ENCODE measurements at regions not wholly inside any gene's neighbourhood (a gene's known extent, or its start where the extent isn't known, plus 50 kb on each side); places are given as distances from the start of the nearest gene placed in this dataset.

DNA sequence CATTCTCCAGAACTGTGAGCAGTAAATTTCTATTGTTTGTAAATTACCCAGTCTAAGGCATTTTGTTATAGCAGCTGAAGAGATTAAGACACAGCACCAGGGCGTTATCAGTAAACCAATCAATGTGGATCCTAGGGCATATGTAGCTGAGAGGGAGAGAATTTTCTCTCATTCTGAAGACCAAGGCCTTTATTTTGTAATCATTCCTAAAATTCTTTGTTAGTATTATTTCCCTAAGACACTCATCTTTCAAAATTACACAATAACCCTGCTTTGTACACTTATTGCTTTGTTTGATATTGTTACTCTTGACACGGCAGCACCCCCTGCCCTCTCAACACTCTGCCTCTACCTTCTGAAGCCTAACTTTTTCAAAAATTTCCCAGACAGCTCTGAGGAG lies 419.1 kb downstream of the SLC4A3 start (continued):
- TF ChIP-seq, protein P1, sequence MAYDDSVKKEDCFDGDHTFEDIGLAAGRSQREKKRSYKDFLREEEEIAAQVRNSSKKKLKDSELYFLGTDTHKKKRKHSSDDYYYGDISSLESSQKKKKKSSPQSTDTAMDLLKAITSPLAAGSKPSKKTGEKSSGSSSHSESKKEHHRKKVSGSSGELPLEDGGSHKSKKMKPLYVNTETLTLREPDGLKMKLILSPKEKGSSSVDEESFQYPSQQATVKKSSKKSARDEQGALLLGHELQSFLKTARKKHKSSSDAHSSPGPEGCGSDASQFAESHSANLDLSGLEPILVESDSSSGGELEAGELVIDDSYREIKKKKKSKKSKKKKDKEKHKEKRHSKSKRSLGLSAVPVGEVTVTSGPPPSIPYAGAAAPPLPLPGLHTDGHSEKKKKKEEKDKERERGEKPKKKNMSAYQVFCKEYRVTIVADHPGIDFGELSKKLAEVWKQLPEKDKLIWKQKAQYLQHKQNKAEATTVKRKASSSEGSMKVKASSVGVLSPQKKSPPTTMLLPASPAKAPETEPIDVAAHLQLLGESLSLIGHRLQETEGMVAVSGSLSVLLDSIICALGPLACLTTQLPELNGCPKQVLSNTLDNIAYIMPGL (CRISPR knock-in tag; IDR thresholded peaks at IDR 0.05; ENCODE audit: borderline replicate concordance in 1 of 2, low read depth in 1 of 2): no peak
- TF ChIP-seq ZNF256 (CRISPR knock-in tag; conservative IDR thresholded peaks at IDR 0.05) (no peak), HDAC6 (IDR thresholded peaks at IDR 0.05; ENCODE audit: low read depth, low read length) (no peak), DZIP1 (CRISPR knock-in tag; IDR thresholded peaks at IDR 0.05) (no peak)

- no TSS peak for BruUV-seq (replicated peaks)
- Histone ChIP-seq H3K79me2 (ENCODE audit: insufficient read depth, low read length) (no peaks in the 10 kb centered on the region), H3K27me3 (ENCODE audit: control insufficient read depth in 1 of 2, insufficient read depth in 2 of 2, low read length in 2 of 2) (no peaks in the 10 kb centered on the region), H3K9me3 (ENCODE audit: low read length) (peaks cover 4% of the 10 kb centered on the region; the same call in 1 of the 2 replicates), H3K4me1 (ENCODE audit: insufficient read depth, low read length) (no peaks in the 10 kb centered on the region), H2AFZ (ENCODE audit: low read length) (no peak overlapping the region), H3K4me3 (replicated peaks in 1 of 3; ENCODE audit: insufficient read depth in 1 of 3, low read depth in 2 of 3, low read length in 3 of 3) (no peak overlapping the region), H4K20me1 (ENCODE audit: insufficient read depth, low read length) (no peaks in the 10 kb centered on the region), H3K9ac (ENCODE audit: insufficient read depth, low read depth, low read length) (no peak overlapping the region), H3K36me3 (replicated peaks in 1 of 2; ENCODE audit: control insufficient read depth in 1 of 2, insufficient read depth in 2 of 2, low read length in 2 of 2) (no peaks in the 10 kb centered on the region), H3K4me2 (ENCODE audit: low read depth, low read length) (no peak overlapping the region), H3K27ac (ENCODE audit: extremely low read length, insufficient read depth, low read length) (no peak overlapping the region)
- TF ChIP-seq RFXANK (CRISPR knock-in tag; IDR thresholded peaks at IDR 0.05): no peak
- TF ChIP-seq ELK4 (CRISPR knock-in tag; IDR thresholded peaks at IDR 0.05; ENCODE audit: borderline replicate concordance): no peak
- TF ChIP-seq ZNF598 (CRISPR knock-in tag; IDR thresholded peaks at IDR 0.05; ENCODE audit: borderline replicate concordance): no peak
- no peak for TF ChIP-seq ZNF33A (CRISPR knock-in tag; IDR thresholded peaks at IDR 0.05; ENCODE audit: borderline replicate concordance)
- no peak for TF ChIP-seq SRY (CRISPR knock-in tag; IDR thresholded peaks at IDR 0.05)
- TF ChIP-seq MXI1 (IDR thresholded peaks at IDR 0.05; ENCODE audit: borderline replicate concordance, low read depth, low read length): no peak
- no peak for TF ChIP-seq FLYWCH1 (CRISPR knock-in tag; IDR thresholded peaks at IDR 0.05)
- TF ChIP-seq ZBTB42 (CRISPR knock-in tag; IDR thresholded peaks at IDR 0.05): no peak
- ChIA-PET CTCF (ENCODE audit: low intra/inter-chr PET ratio, low total read pairs) (no interaction called here), POLR2A (no interaction called here)
- ATAC-seq (no peak), DNase-seq (ENCODE audit: low spot score) (no peak), FAIRE-seq (no peak)
- in situ Hi-C loops (cut with HindIII; ENCODE audit: extremely low pct_ligation_motif_present, low pct_unique_long_range_greater_than_20kb) (no loop called here), intact Hi-C loops (cut with micrococcal nuclease; ENCODE audit: unreplicated experiment) (no loop called here)
- WGBS (ENCODE audit: low lambda C conversion rate): 6% methylated on average over 3 of the region's 3 CpGs
Measured at GRCh38 chr2:220051716-220052115, 424.3 kb downstream of the SLC4A3 start.
